GM12878 (cell line): ENCODE measurements at regions not wholly inside any gene's neighbourhood (a gene's known extent, or its start where the extent isn't known, plus 50 kb on each side); places are given as distances from the start of the nearest gene placed in this dataset.

Source experiments
- ATAC-seq: fragments of 200-7000 bp; cut with Tn5 transposase; 3 replicates; pipeline ENCODE4 v1.9.1; 2020; ENCODE audit warnings: mild to moderate bottlenecking, moderate library complexity
- BruUV-seq: library from RNA; stranded (reverse); fragments of 400-500 nt; replicated peaks from 2 replicates; lab custom pipeline; 2021; lab: Mats Ljungman, UMichigan
- CTCF ChIA-PET: fragments of 300-600 bp; sonication (Branson Sonifier 250); formaldehyde crosslinking; extraction: SDS; loops from one replicate; lab custom pipeline; 2021; ENCODE audit warnings: inconsistent platforms; lab: Yijun Ruan, JAX
- POLR2A ChIA-PET: fragments of 350-600 bp; formaldehyde crosslinking; extraction: SDS; loops from one replicate; lab custom pipeline; 2021; ENCODE audit warnings: inconsistent platforms; lab: Charles Lee
- RAD21 ChIA-PET: fragments of 300-600 bp; sonication (Branson Sonifier 250); formaldehyde crosslinking; loops from one replicate; lab custom pipeline; 2023; ENCODE audit warnings: antibody characterized with exemption; ENCODE audit not compliant: unreplicated experiment; lab: Charles Lee
- SMC1A ChIA-PET: fragments of 300-600 bp; sonication (Branson Sonifier 250); formaldehyde crosslinking; loops from one replicate; lab custom pipeline; 2023; ENCODE audit not compliant: unreplicated experiment, uncharacterized antibody; lab: Charles Lee
- DNase-seq: peaks from one replicate; pipeline ENCODE4 v3.0.0-alpha.2; 2011; ENCODE audit warnings: low read depth, low spot score
- FAIRE-seq: peaks from 3 replicates; lab custom pipeline; 2011; peaks lifted over from hg19 to GRCh38; lab: Jason Lieb, UNC
- H2AFZ ChIP-seq: 2 replicates; pipeline ENCODE4 v1.6.0; 2011; ENCODE audit warnings: low read depth, low read length, control low read depth; ENCODE audit not compliant: control insufficient read depth
- H3K27ac ChIP-seq: 2 replicates; pipeline ENCODE4 v1.5.1; 2011; ENCODE audit warnings: control low read depth; ENCODE audit not compliant: control insufficient read depth, insufficient read depth
- H3K27me3 ChIP-seq, 2 experiments: replicated peaks in 1 of 2; 2 replicates each; pipeline versions ENCODE4 v1.6.0 to v1.6.1; 2011; ENCODE audit warnings: low read length in 1 of 2; ENCODE audit not compliant: control insufficient read depth in 2 of 2, insufficient read depth in 2 of 2
- H3K36me3 ChIP-seq, 2 experiments: 2 replicates each; pipeline ENCODE4 v1.5.1; 2011; ENCODE audit warnings: low read length in 1 of 2; ENCODE audit not compliant: control insufficient read depth in 2 of 2, insufficient read depth in 2 of 2
- H3K4me1 ChIP-seq: 2 replicates; pipeline ENCODE4 v1.6.1; 2011; ENCODE audit warnings: mild to moderate bottlenecking, low read length, moderate library complexity, mixed read lengths; ENCODE audit not compliant: control insufficient read depth, insufficient read depth
- H3K4me2 ChIP-seq: 2 replicates; pipeline ENCODE4 v1.6.0; 2011; ENCODE audit warnings: control low read depth; ENCODE audit not compliant: control insufficient read depth, insufficient read depth
- H3K4me3 ChIP-seq: fragments of 200-600 bp; sonication (generic); 2 replicates; pipeline ENCODE4 v1.5.1; 2016
- H3K79me2 ChIP-seq: 2 replicates; pipeline ENCODE4 v1.6.0; 2011; ENCODE audit warnings: low read length; ENCODE audit not compliant: control insufficient read depth, insufficient read depth
- H3K9ac ChIP-seq: 2 replicates; pipeline ENCODE4 v1.8.0; 2011; ENCODE audit warnings: low read length, control low read depth, mixed read lengths; ENCODE audit not compliant: control insufficient read depth, insufficient read depth
- H3K9me3 ChIP-seq: replicated peaks from 3 replicates; pipeline ENCODE4 v1.5.1; 2011; ENCODE audit warnings: mild to moderate bottlenecking, low read length; ENCODE audit not compliant: control insufficient read depth, insufficient read depth
- H4K20me1 ChIP-seq: 2 replicates; pipeline ENCODE4 v1.6.0; 2011; ENCODE audit not compliant: control insufficient read depth, insufficient read depth
- ATF7 ChIP-seq: fragments of 450-650 bp; IDR thresholded peaks from 2 replicates; pipeline ENCODE4 v1.6.1; 2016; ENCODE audit warnings: low read depth, mild to moderate bottlenecking
- BCL11A ChIP-seq: IDR thresholded peaks from 2 replicates; pipeline ENCODE4 v1.6.1; 2011; ENCODE audit warnings: low read depth, low read length
- CBFB ChIP-seq: IDR thresholded peaks from 2 replicates; pipeline ENCODE4 v1.6.1; 2016; ENCODE audit warnings: antibody characterized with exemption, low read depth
- CBX3 ChIP-seq: fragments of 200-600 bp; sonication (generic); IDR thresholded peaks from 2 replicates; pipeline ENCODE4 v1.6.1; 2016; ENCODE audit warnings: low read depth, borderline replicate concordance
- E2F4 ChIP-seq: IDR thresholded peaks from 2 replicates; pipeline ENCODE4 v1.6.1; 2012; ENCODE audit warnings: low read depth, low read length, improper control_type of control experiment
- EZH2 ChIP-seq: IDR thresholded peaks from 2 replicates; pipeline ENCODE4 v1.6.1; 2012; ENCODE audit warnings: low read depth, mild to moderate bottlenecking, control low read depth, inconsistent platforms, low read length, borderline replicate concordance; ENCODE audit not compliant: control insufficient read depth
- FOS ChIP-seq: IDR thresholded peaks from 3 replicates; pipeline ENCODE4 v1.6.1; 2011; ENCODE audit warnings: borderline replicate concordance; ENCODE audit not compliant: insufficient read length; ENCODE audit errors: extremely low read depth
- IKZF1 ChIP-seq: fragments of 450-650 bp; conservative IDR thresholded peaks from 2 replicates; pipeline ENCODE4 v1.6.1; 2017; ENCODE audit warnings: antibody characterized with exemption, mild to moderate bottlenecking
- MYC ChIP-seq: IDR thresholded peaks from 2 replicates; pipeline ENCODE4 v1.6.1; 2011; ENCODE audit warnings: mild to moderate bottlenecking, low read length, moderate library complexity, inconsistent platforms; ENCODE audit not compliant: insufficient read depth, insufficient replicate concordance, insufficient read length, severe bottlenecking
- NRF1 ChIP-seq: conservative IDR thresholded peaks from 2 replicates; pipeline ENCODE4 v1.6.1; 2011; ENCODE audit warnings: mild to moderate bottlenecking, low read depth, low read length, improper control_type of control experiment
- RAD51 ChIP-seq: fragments of 450-650 bp; IDR thresholded peaks from 2 replicates; pipeline ENCODE4 v1.6.1; 2016; ENCODE audit warnings: moderate library complexity, mild to moderate bottlenecking, inconsistent platforms
- RUNX3 ChIP-seq: IDR thresholded peaks from 2 replicates; pipeline ENCODE4 v1.6.1; 2012; ENCODE audit warnings: low read length, inconsistent platforms
- SREBF1 ChIP-seq: IDR thresholded peaks from 2 replicates; pipeline ENCODE4 v1.6.1; 2012; ENCODE audit warnings: mild to moderate bottlenecking, low read length
- TCF12 ChIP-seq: IDR thresholded peaks from 2 replicates; pipeline ENCODE4 v1.6.1; 2011; ENCODE audit warnings: low read depth, mild to moderate bottlenecking, low read length
- USF1 ChIP-seq: IDR thresholded peaks from 2 replicates; pipeline ENCODE4 v1.6.1; 2011; ENCODE audit warnings: borderline replicate concordance, low read depth, mild to moderate bottlenecking, moderate library complexity, mixed read lengths, low read length; ENCODE audit not compliant: insufficient read depth; ENCODE audit errors: extremely low read length
- YY1 ChIP-seq: IDR thresholded peaks from 2 replicates; pipeline ENCODE4 v1.6.1; 2011; ENCODE audit warnings: low read depth, mild to moderate bottlenecking, low read length
- ZBED1 ChIP-seq: IDR thresholded peaks from 2 replicates; pipeline ENCODE4 v1.6.1; 2016; ENCODE audit warnings: borderline replicate concordance
- ZBTB40 ChIP-seq: fragments of 450-650 bp; IDR thresholded peaks from 2 replicates; pipeline ENCODE4 v1.6.1; 2016; ENCODE audit warnings: mild to moderate bottlenecking, moderate library complexity, borderline replicate concordance
- ZNF217 ChIP-seq: fragments of 450-650 bp; IDR thresholded peaks from 2 replicates; pipeline ENCODE4 v1.6.1; 2017; ENCODE audit warnings: antibody characterized with exemption, mild to moderate bottlenecking
- WGBS: methylation state at CpG from one replicate; pipeline ENCODE4 v1.1.6; 2016; ENCODE audit warnings: low lambda C conversion rate; ENCODE audit not compliant: insufficient replicate concordance, insufficient coverage; ENCODE audit errors: missing lambda C conversion rate; 5-methylcytosine and 5-hydroxymethylcytosine counted together
- in situ Hi-C: fragments of 300-500 bp; cut with MboI; formaldehyde crosslinking; loops from 9 replicates; pipeline ENCODE4 v1.14.3; 2018; ENCODE audit warnings: mixed read lengths
- intact Hi-C: fragments of 100-400 bp; cut with micrococcal nuclease; formaldehyde crosslinking; loops from one replicate; pipeline ENCODE4 v1.14.2; 2022; ENCODE audit not compliant: unreplicated experiment
- TF ChIP-seq, protein P1 (sequence below): fragments of 450-650 bp; IDR thresholded peaks from 2 replicates; pipeline ENCODE4 v1.6.1; 2016; ENCODE audit warnings: mild to moderate bottlenecking

- CTCF ChIA-PET: no interaction called here
- intact Hi-C loops: no loop called here
- FAIRE-seq: no peak
These were observed 104.6 kb upstream of the KIF5B start for GRCh38 chr10:32160864-32161263.

More at GRCh38 chr10:32160864-32161263, 104.6 kb upstream of the KIF5B start:
- H3K27me3 ChIP-seq: no peaks in the 10 kb centered on the region; a peak in 1 of 4 replicates
- DNase-seq: no peak
- ATAC-seq: no peak
- H3K36me3 ChIP-seq: no peaks in the 10 kb centered on the region
- H3K4me3 ChIP-seq: no peak overlapping the region
- H3K4me1 ChIP-seq: no peaks in the 10 kb centered on the region
- no peak overlapping the region for H3K4me2 ChIP-seq
- BruUV-seq: no TSS peak
- TF ChIP-seq IKZF1 (no peak), CBFB (no peak), RUNX3 (no peak), CBX3 (no peak), MYC (no peak), RAD51 (no peak), ATF7 (no peak), ZNF217 (no peak), BCL11A (no peak), FOS (no peak), USF1 (no peak), NRF1 (no peak), YY1 (no peak), SREBF1 (no peak), ZBED1 (no peak), ZBTB40 (no peak), TCF12 (no peak), EZH2 (no peak), E2F4 (no peak)
- TF ChIP-seq, protein P1, sequence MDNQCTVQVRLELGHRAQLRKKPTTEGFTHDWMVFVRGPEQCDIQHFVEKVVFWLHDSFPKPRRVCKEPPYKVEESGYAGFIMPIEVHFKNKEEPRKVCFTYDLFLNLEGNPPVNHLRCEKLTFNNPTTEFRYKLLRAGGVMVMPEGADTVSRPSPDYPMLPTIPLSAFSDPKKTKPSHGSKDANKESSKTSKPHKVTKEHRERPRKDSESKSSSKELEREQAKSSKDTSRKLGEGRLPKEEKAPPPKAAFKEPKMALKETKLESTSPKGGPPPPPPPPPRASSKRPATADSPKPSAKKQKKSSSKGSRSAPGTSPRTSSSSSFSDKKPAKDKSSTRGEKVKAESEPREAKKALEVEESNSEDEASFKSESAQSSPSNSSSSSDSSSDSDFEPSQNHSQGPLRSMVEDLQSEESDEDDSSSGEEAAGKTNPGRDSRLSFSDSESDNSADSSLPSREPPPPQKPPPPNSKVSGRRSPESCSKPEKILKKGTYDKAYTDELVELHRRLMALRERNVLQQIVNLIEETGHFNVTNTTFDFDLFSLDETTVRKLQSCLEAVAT: no peak
- H3K9me3 ChIP-seq: no peaks in the 10 kb centered on the region
- H4K20me1 ChIP-seq: no peaks in the 10 kb centered on the region
- SMC1A ChIA-PET: no interaction called here
- RAD21 ChIA-PET: no interaction called here
- WGBS: 50% methylated on average over 2 of the region's 2 CpGs
- H2AFZ ChIP-seq: no peak overlapping the region
- POLR2A ChIA-PET: interaction anchor here (0.8 kb wide), 1 partner anchor 120 kb away, joined by 3 read pairs; no protein-coding TSS in a partner anchor
- H3K9ac ChIP-seq: no peak overlapping the region
- in situ Hi-C loops: no loop called here
- no peaks in the 10 kb centered on the region for H3K79me2 ChIP-seq
- no peak overlapping the region for H3K27ac ChIP-seq
